Left renal cortex interstitium (tissue), 4 donors: ENCODE measurements at regions not wholly inside any gene's neighbourhood (a gene's known extent, or its start where the extent isn't known, plus 50 kb on each side); places are given as distances from the start of the nearest gene placed in this dataset.

Experiments used
- DNase-seq, 4 donors: peaks; one replicate each; pipeline ENCODE4 v3.0.0-alpha.2; 2013; ENCODE audit warnings: low read depth in 4 of 4, low spot score in 2 of 4, missing footprints in 1 of 4

- no peak for DNase-seq
Measured at GRCh38 chr4:102439812-102440211, 61.3 kb upstream of the NFKB1 start.

GRCh38 chr4:102440498-102440897 is 60.7 kb upstream of the NFKB1 start:
- no peak for DNase-seq

DNA sequence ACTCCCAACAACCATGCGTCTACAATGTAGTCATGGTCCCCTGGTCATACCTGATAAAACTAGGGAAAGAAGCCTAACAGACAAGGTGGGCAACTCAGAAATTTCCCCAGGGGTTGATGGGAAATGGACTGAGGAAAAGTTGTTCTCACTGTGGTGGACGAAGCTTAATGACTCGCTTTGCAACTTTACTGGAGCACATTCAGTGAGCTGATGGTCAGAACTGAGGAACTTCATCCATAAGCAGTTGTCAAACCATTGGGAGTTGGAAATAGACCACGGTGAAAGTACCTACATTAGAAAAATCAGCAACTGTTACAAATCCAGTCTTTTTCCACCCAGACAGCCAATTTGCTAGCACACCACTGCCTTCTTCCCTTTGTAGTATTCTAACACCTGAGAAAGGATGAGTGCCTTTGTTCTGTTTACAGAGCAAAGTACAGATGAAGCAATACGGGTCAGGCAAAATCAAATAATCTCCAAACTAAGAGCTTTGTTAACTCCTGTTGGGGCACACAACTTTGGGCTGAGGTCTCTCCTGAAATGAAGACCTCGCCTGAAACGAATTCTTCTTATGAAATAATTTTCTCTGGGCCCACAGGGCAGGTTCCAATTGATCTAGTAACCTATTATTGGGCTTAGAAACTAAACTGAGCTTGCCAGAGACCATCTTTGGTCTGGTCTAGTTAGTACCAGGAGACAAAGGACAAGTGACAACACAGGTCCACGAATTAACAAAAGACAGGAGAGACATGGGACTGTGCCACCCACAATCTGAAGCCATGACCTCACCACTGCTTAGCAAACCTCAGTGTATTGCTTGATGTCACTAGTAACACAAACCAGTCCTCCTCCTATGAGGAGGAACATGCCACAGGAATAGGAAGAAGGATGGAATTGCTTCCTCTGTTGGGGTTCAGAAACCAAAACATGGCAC is 58.9 kb upstream of the NFKB1 start:
- no peak for DNase-seq

- DNase-seq = no peak
Measured at GRCh38 chr4:102444752-102445151, 56.4 kb upstream of the NFKB1 start.

- DNase-seq = no peak
Measured at GRCh38 chr4:102445213-102445612, 55.9 kb upstream of the NFKB1 start.

- DNase-seq = no peak
Measured at GRCh38 chr4:102447413-102447812, 53.7 kb upstream of the NFKB1 start.

DNA sequence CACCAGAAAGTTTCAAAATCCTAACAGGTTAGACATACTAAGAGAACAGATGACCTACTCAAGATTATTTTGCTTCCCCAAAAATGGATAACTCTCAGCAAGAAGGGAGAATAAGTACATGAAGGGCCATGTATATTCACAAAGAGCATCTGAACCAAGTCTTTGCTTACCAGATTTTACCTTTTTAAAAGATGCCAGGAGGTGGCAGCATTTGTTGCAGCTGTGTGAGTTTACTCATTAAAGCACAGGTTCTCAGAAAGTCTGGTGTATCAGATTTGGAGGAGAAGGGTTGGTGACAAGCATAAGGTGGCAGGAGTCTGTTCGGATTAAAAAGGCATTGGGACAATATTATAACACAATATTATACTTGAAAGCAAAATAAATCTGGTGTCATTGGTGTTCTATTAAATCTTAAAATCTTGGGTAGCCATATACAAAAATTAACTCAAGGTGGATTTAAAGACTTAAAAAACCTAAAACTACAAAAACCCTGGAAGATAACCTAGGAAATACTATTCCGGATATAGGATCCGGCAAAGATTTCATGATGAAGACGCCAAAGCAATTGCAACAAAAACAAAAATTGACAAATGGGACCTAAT is 51.3 kb upstream of the NFKB1 start:
- DNase-seq = peak in 2 of 4 donors; percentile 34 to 62

DNA sequence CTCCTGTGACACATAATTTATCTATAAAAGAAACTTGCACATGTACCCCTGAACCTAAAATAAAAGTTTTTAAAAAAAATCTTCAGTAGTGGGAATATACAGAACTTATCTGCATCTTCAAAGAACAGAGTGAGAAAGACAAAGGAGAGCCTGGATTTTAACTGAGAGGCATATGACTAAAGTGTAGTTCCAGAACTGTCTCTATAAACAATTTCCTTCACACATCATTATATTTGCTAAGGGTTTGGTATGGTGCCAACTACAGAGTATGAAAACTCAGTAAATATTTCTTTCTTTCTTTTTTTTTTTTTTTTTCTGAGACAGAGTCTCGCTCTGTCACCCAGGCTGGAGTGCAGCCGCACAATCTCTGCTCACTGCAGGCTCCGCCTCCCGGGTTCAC is 49.9 kb upstream of the NFKB1 start:
- no peak for DNase-seq
